GM12878 (cell line): ENCODE measurements at regions not wholly inside any gene's neighbourhood (a gene's known extent, or its start where the extent isn't known, plus 50 kb on each side); places are given as distances from the start of the nearest gene placed in this dataset.

Experiments used
- ATAC-seq: fragments of 200-7000 bp; cut with Tn5 transposase; 3 replicates; pipeline ENCODE4 v1.9.1; 2020; ENCODE audit warnings: mild to moderate bottlenecking, moderate library complexity
- BruUV-seq: library from RNA; stranded (reverse); fragments of 400-500 nt; replicated peaks from 2 replicates; lab custom pipeline; 2021; lab: Mats Ljungman, UMichigan
- CTCF ChIA-PET: fragments of 300-600 bp; sonication (Branson Sonifier 250); formaldehyde crosslinking; extraction: SDS; loops from one replicate; lab custom pipeline; 2021; ENCODE audit warnings: inconsistent platforms; lab: Yijun Ruan, JAX
- POLR2A ChIA-PET: fragments of 350-600 bp; formaldehyde crosslinking; extraction: SDS; loops from one replicate; lab custom pipeline; 2021; ENCODE audit warnings: inconsistent platforms; lab: Charles Lee
- RAD21 ChIA-PET: fragments of 300-600 bp; sonication (Branson Sonifier 250); formaldehyde crosslinking; loops from one replicate; lab custom pipeline; 2023; ENCODE audit warnings: antibody characterized with exemption; ENCODE audit not compliant: unreplicated experiment; lab: Charles Lee
- SMC1A ChIA-PET: fragments of 300-600 bp; sonication (Branson Sonifier 250); formaldehyde crosslinking; loops from one replicate; lab custom pipeline; 2023; ENCODE audit not compliant: unreplicated experiment, uncharacterized antibody; lab: Charles Lee
- DNase-seq: peaks from one replicate; pipeline ENCODE4 v3.0.0-alpha.2; 2011; ENCODE audit warnings: low read depth, low spot score
- FAIRE-seq: peaks from 3 replicates; lab custom pipeline; 2011; peaks lifted over from hg19 to GRCh38; lab: Jason Lieb, UNC
- H2AFZ ChIP-seq: 2 replicates; pipeline ENCODE4 v1.6.0; 2011; ENCODE audit warnings: low read depth, low read length, control low read depth; ENCODE audit not compliant: control insufficient read depth
- H3K27ac ChIP-seq: 2 replicates; pipeline ENCODE4 v1.5.1; 2011; ENCODE audit warnings: control low read depth; ENCODE audit not compliant: control insufficient read depth, insufficient read depth
- H3K27me3 ChIP-seq, 2 experiments: replicated peaks in 1 of 2; 2 replicates each; pipeline versions ENCODE4 v1.6.0 to v1.6.1; 2011; ENCODE audit warnings: low read length in 1 of 2; ENCODE audit not compliant: control insufficient read depth in 2 of 2, insufficient read depth in 2 of 2
- H3K36me3 ChIP-seq, 2 experiments: 2 replicates each; pipeline ENCODE4 v1.5.1; 2011; ENCODE audit warnings: low read length in 1 of 2; ENCODE audit not compliant: control insufficient read depth in 2 of 2, insufficient read depth in 2 of 2
- H3K4me1 ChIP-seq: 2 replicates; pipeline ENCODE4 v1.6.1; 2011; ENCODE audit warnings: mild to moderate bottlenecking, low read length, moderate library complexity, mixed read lengths; ENCODE audit not compliant: control insufficient read depth, insufficient read depth
- H3K4me2 ChIP-seq: 2 replicates; pipeline ENCODE4 v1.6.0; 2011; ENCODE audit warnings: control low read depth; ENCODE audit not compliant: control insufficient read depth, insufficient read depth
- H3K4me3 ChIP-seq: fragments of 200-600 bp; sonication (generic); 2 replicates; pipeline ENCODE4 v1.5.1; 2016
- H3K79me2 ChIP-seq: 2 replicates; pipeline ENCODE4 v1.6.0; 2011; ENCODE audit warnings: low read length; ENCODE audit not compliant: control insufficient read depth, insufficient read depth
- H3K9ac ChIP-seq: 2 replicates; pipeline ENCODE4 v1.8.0; 2011; ENCODE audit warnings: low read length, control low read depth, mixed read lengths; ENCODE audit not compliant: control insufficient read depth, insufficient read depth
- H3K9me3 ChIP-seq: replicated peaks from 3 replicates; pipeline ENCODE4 v1.5.1; 2011; ENCODE audit warnings: mild to moderate bottlenecking, low read length; ENCODE audit not compliant: control insufficient read depth, insufficient read depth
- H4K20me1 ChIP-seq: 2 replicates; pipeline ENCODE4 v1.6.0; 2011; ENCODE audit not compliant: control insufficient read depth, insufficient read depth
- ASH2L ChIP-seq: fragments of 300-600, 200-600 bp; sonication (generic); IDR thresholded peaks from 2 replicates; pipeline ENCODE4 v1.6.1; 2017; ENCODE audit warnings: low read depth, mild to moderate bottlenecking, borderline replicate concordance
- BMI1 ChIP-seq: fragments of 450-650 bp; IDR thresholded peaks from 2 replicates; pipeline ENCODE4 v1.6.1; 2016; ENCODE audit warnings: mild to moderate bottlenecking, moderate library complexity, borderline replicate concordance
- CBX3 ChIP-seq: fragments of 200-600 bp; sonication (generic); IDR thresholded peaks from 2 replicates; pipeline ENCODE4 v1.6.1; 2016; ENCODE audit warnings: low read depth, borderline replicate concordance
- CEBPB ChIP-seq, 2 experiments: fragments of 150-350 bp in 1 of 2; IDR thresholded peaks; 2 replicates each; pipeline ENCODE4 v1.6.1; 2012 to 2014; ENCODE audit warnings: low read depth in 2 of 2, low read length in 2 of 2, borderline replicate concordance in 1 of 2, inconsistent platforms in 1 of 2
- CREB1 ChIP-seq: IDR thresholded peaks from 2 replicates; pipeline ENCODE4 v1.6.1; 2012; ENCODE audit warnings: low read depth, mild to moderate bottlenecking, inconsistent platforms
- EED ChIP-seq: sonication (generic); IDR thresholded peaks from 2 replicates; pipeline ENCODE4 v1.6.1; 2016; ENCODE audit warnings: antibody characterized with exemption, low read depth
- HCFC1 ChIP-seq: fragments of 150-350 bp; IDR thresholded peaks from 2 replicates; pipeline ENCODE4 v1.6.1; 2014; ENCODE audit warnings: low read length
- HDAC6 ChIP-seq: fragments of 200-600 bp; sonication (generic); IDR thresholded peaks from one replicate; pipeline ENCODE4 v1.8.0; 2017; ENCODE audit warnings: antibody characterized with exemption; ENCODE audit not compliant: unreplicated experiment
- MTA3 ChIP-seq: IDR thresholded peaks from 2 replicates; pipeline ENCODE4 v1.6.1; 2012; ENCODE audit warnings: low read length, inconsistent platforms, borderline replicate concordance
- MXI1 ChIP-seq: fragments of 150-350 bp; IDR thresholded peaks from 2 replicates; pipeline ENCODE4 v1.6.1; 2011; ENCODE audit warnings: low read depth, mild to moderate bottlenecking, inconsistent platforms, low read length, improper control_type of control experiment
- MYC ChIP-seq: IDR thresholded peaks from 2 replicates; pipeline ENCODE4 v1.6.1; 2011; ENCODE audit warnings: mild to moderate bottlenecking, low read length, moderate library complexity, inconsistent platforms; ENCODE audit not compliant: insufficient read depth, insufficient replicate concordance, insufficient read length, severe bottlenecking
- NR2C2 ChIP-seq: IDR thresholded peaks from 2 replicates; pipeline ENCODE4 v1.6.1; 2011; ENCODE audit warnings: borderline replicate concordance, low read depth; ENCODE audit not compliant: control insufficient read depth, insufficient read length
- NRF1 ChIP-seq: conservative IDR thresholded peaks from 2 replicates; pipeline ENCODE4 v1.6.1; 2011; ENCODE audit warnings: mild to moderate bottlenecking, low read depth, low read length, improper control_type of control experiment
- POLR2A ChIP-seq: IDR thresholded peaks from 2 replicates; pipeline ENCODE4 v1.6.1; 2011; ENCODE audit warnings: low read depth, mild to moderate bottlenecking, low read length
- RELB ChIP-seq: fragments of 450-650 bp; IDR thresholded peaks from 2 replicates; pipeline ENCODE4 v1.6.1; 2017; ENCODE audit warnings: low read depth, mild to moderate bottlenecking, moderate library complexity
- SIN3A ChIP-seq: IDR thresholded peaks from 2 replicates; pipeline ENCODE4 v1.6.1; 2012; ENCODE audit warnings: low read depth, low read length, improper control_type of control experiment
- SIX5 ChIP-seq: IDR thresholded peaks from 2 replicates; pipeline ENCODE4 v1.6.1; 2011; ENCODE audit warnings: mild to moderate bottlenecking, low read depth, low read length, moderate library complexity; ENCODE audit not compliant: severe bottlenecking
- SP1 ChIP-seq: IDR thresholded peaks from one replicate; pipeline ENCODE4 v1.6.1; 2011; ENCODE audit warnings: low read depth, low read length
- STAT1 ChIP-seq: fragments of 450-650 bp; conservative IDR thresholded peaks from 2 replicates; pipeline ENCODE4 v1.6.1; 2014; ENCODE audit warnings: antibody characterized with exemption, mild to moderate bottlenecking
- SUZ12 ChIP-seq: fragments of 200-600 bp; sonication (generic); IDR thresholded peaks from one replicate; pipeline ENCODE4 v1.6.1; 2018; ENCODE audit warnings: antibody characterized with exemption, mild to moderate bottlenecking; ENCODE audit not compliant: unreplicated experiment
- TARDBP ChIP-seq: IDR thresholded peaks from 2 replicates; pipeline ENCODE4 v1.6.1; 2016; ENCODE audit warnings: borderline replicate concordance
- USF1 ChIP-seq: IDR thresholded peaks from 2 replicates; pipeline ENCODE4 v1.6.1; 2011; ENCODE audit warnings: borderline replicate concordance, low read depth, mild to moderate bottlenecking, moderate library complexity, mixed read lengths, low read length; ENCODE audit not compliant: insufficient read depth; ENCODE audit errors: extremely low read length
- ZBED1 ChIP-seq: IDR thresholded peaks from 2 replicates; pipeline ENCODE4 v1.6.1; 2016; ENCODE audit warnings: borderline replicate concordance
- ZSCAN29 ChIP-seq: fragments of 450-650 bp; IDR thresholded peaks from 2 replicates; pipeline ENCODE4 v1.6.1; 2017; ENCODE audit warnings: mild to moderate bottlenecking, moderate library complexity
- WGBS: methylation state at CpG from one replicate; pipeline ENCODE4 v1.1.6; 2016; ENCODE audit warnings: low lambda C conversion rate; ENCODE audit not compliant: insufficient replicate concordance, insufficient coverage; ENCODE audit errors: missing lambda C conversion rate; 5-methylcytosine and 5-hydroxymethylcytosine counted together
- in situ Hi-C: fragments of 300-500 bp; cut with MboI; formaldehyde crosslinking; loops from 9 replicates; pipeline ENCODE4 v1.14.3; 2018; ENCODE audit warnings: mixed read lengths
- intact Hi-C: fragments of 100-400 bp; cut with micrococcal nuclease; formaldehyde crosslinking; loops from one replicate; pipeline ENCODE4 v1.14.2; 2022; ENCODE audit not compliant: unreplicated experiment

GRCh38 chr4:52376132-52376704 lies 282.9 kb downstream of the USP46 start (continued):
- no peak for TF ChIP-seq POLR2A
- TF ChIP-seq SP1, result no peak
- no peak for TF ChIP-seq SIX5
- TF ChIP-seq RELB, result no peak
- no peak for TF ChIP-seq CBX3
- no peak for TF ChIP-seq MYC
- TF ChIP-seq TARDBP, result no peak
- no peak for TF ChIP-seq ZBED1
- TF ChIP-seq EED, result no peak
- TF ChIP-seq SIN3A, result no peak
- TF ChIP-seq HCFC1, result no peak
- no peak for TF ChIP-seq BMI1
- TF ChIP-seq HDAC6, result no peak
- TF ChIP-seq MXI1, result no peak

- no peak for FAIRE-seq
- BruUV-seq, result no TSS peak
- Histone ChIP-seq H3K27ac (no peak overlapping the region), H3K36me3 (no peaks in the 10 kb centered on the region), H3K79me2 (no peaks in the 10 kb centered on the region), H3K4me3 (no peak overlapping the region), H3K4me2 (no peak overlapping the region), H3K4me1 (no peaks in the 10 kb centered on the region), H3K27me3 (no peaks in the 10 kb centered on the region), H3K9me3 (no peaks in the 10 kb centered on the region), H2AFZ (no peak overlapping the region), H4K20me1 (no peaks in the 10 kb centered on the region), H3K9ac (no peak overlapping the region)
- in situ Hi-C loops, result loop anchor here (5.0 kb wide), 2 partner anchors 605 to 1850 kb away; partner anchors contain the start of gene PDGFRA
- POLR2A ChIA-PET, result no interaction called here
- intact Hi-C loops, result loop anchor here (5.0 to 10.0 kb wide), 2 partner anchors 207 to 1855 kb away; no protein-coding TSS in a partner anchor
- no peak for ATAC-seq
- DNase-seq, result no peak
- CTCF ChIA-PET, result interaction anchor here (1.5 to 3.3 kb wide), 3 partner anchors 30 to 607 kb away, joined by 3 to 32 read pairs (median 6); no protein-coding TSS in a partner anchor
- RAD21 ChIA-PET, result interaction anchor here (2.7 kb wide), 1 partner anchor 288 kb away, joined by 12 read pairs; no protein-coding TSS in a partner anchor
- SMC1A ChIA-PET, result interaction anchor here (1.2 kb wide), 1 partner anchor 638 kb away, joined by 3 read pairs; no protein-coding TSS in a partner anchor
- WGBS, result 43% methylated on average over 9 of the region's 9 CpGs
- TF ChIP-seq USF1 (no peak), SP1 (no peak), ZSCAN29 (no peak), ASH2L (no peak), CEBPB (IDR thresholded peaks at IDR 0.05; ENCODE audit: borderline replicate concordance in 1 of 2, low read depth in 2 of 2, low read length in 2 of 2) (no peak), NR2C2 (no peak), STAT1 (no peak), MYC (no peak), CREB1 (no peak), SUZ12 (no peak), MTA3 (no peak), NRF1 (no peak)
Measured at GRCh38 chr4:52377563-52377962, 281.5 kb downstream of the USP46 start.
